Neuronal stem cell (in vitro differentiated cells): ENCODE measurements at regions not wholly inside any gene's neighbourhood (a gene's known extent, or its start where the extent isn't known, plus 50 kb on each side); places are given as distances from the start of the nearest gene placed in this dataset.

Experiments
- DNase-seq: peaks from one replicate; pipeline ENCODE4 v3.0.0-alpha.2; 2013; ENCODE audit warnings: low spot score
- H2AFZ ChIP-seq: one replicate; pipeline ENCODE4 v1.6.1; 2013; ENCODE audit warnings: mild to moderate bottlenecking, low read length, inconsistent platforms
- H2AK5ac ChIP-seq: 2 replicates; pipeline ENCODE4 v1.6.1; 2013; ENCODE audit warnings: low read depth, mild to moderate bottlenecking, inconsistent platforms, low read length, moderate library complexity, mixed read lengths
- H2BK120ac ChIP-seq: 2 replicates; pipeline ENCODE4 v1.6.1; 2013; ENCODE audit warnings: low read depth, mild to moderate bottlenecking, inconsistent platforms, low read length, moderate library complexity, mixed read lengths
- H2BK12ac ChIP-seq: one replicate; pipeline ENCODE4 v1.6.1; 2013; ENCODE audit warnings: low read length, inconsistent platforms
- H2BK15ac ChIP-seq: 2 replicates; pipeline ENCODE4 v1.6.1; 2013; ENCODE audit warnings: mild to moderate bottlenecking, low read length, inconsistent platforms, mixed read lengths
- H2BK5ac ChIP-seq: one replicate; pipeline ENCODE4 v1.6.1; 2013; ENCODE audit warnings: inconsistent platforms, mild to moderate bottlenecking, low read length, moderate library complexity
- H3K14ac ChIP-seq: one replicate; pipeline ENCODE4 v1.6.1; 2013; ENCODE audit warnings: low read length, inconsistent platforms
- H3K18ac ChIP-seq: 2 replicates; pipeline ENCODE4 v1.6.1; 2013; ENCODE audit warnings: low read length, inconsistent platforms
- H3K23ac ChIP-seq: 2 replicates; pipeline ENCODE4 v1.6.1; 2013; ENCODE audit warnings: low read depth, mild to moderate bottlenecking, mixed read lengths, low read length, inconsistent platforms; ENCODE audit not compliant: poor library complexity
- H3K27ac ChIP-seq: replicated peaks from 3 replicates; pipeline ENCODE4 v1.5.1; 2013; ENCODE audit warnings: low read length, inconsistent platforms
- H3K27me3 ChIP-seq, 3 experiments: 2 replicates each; pipeline ENCODE4 v1.6.1; 2013; ENCODE audit warnings: low read length in 3 of 3, mild to moderate bottlenecking in 2 of 3, inconsistent platforms in 1 of 3, low read depth in 1 of 3, mixed read lengths in 1 of 3, moderate library complexity in 1 of 3; ENCODE audit not compliant: control insufficient read depth in 3 of 3, insufficient read depth in 3 of 3
- H3K36me3 ChIP-seq, 2 donors: replicated peaks in 1 of 2; 2 replicates each; pipeline ENCODE4 v1.6.1; 2013; ENCODE audit warnings: low read length in 2 of 2; ENCODE audit not compliant: control insufficient read depth in 2 of 2, insufficient read depth in 2 of 2
- H3K4ac ChIP-seq: 2 replicates; pipeline ENCODE4 v1.6.1; 2013; ENCODE audit warnings: inconsistent platforms, mild to moderate bottlenecking, low read length, moderate library complexity
- H3K4me1 ChIP-seq, 2 donors: 1 replicate in 1 of 2; 2 replicates in 1 of 2; pipeline ENCODE4 v1.6.1; 2013; ENCODE audit warnings: low read length in 2 of 2, low read depth in 1 of 2; ENCODE audit not compliant: control insufficient read depth in 2 of 2, insufficient read depth in 1 of 2
- H3K4me2 ChIP-seq: one replicate; pipeline ENCODE4 v1.6.1; 2013; ENCODE audit warnings: mild to moderate bottlenecking, low read length, inconsistent platforms; ENCODE audit not compliant: insufficient read depth, poor library complexity, severe bottlenecking
- H3K4me3 ChIP-seq, 2 donors: 2 replicates each; pipeline ENCODE4 v1.5.1; 2013; ENCODE audit warnings: low read length in 2 of 2, mild to moderate bottlenecking in 2 of 2, inconsistent platforms in 1 of 2, moderate library complexity in 1 of 2
- H3K79me1 ChIP-seq: one replicate; pipeline ENCODE4 v1.6.1; 2013; ENCODE audit warnings: low read depth, mild to moderate bottlenecking, inconsistent platforms, low read length, moderate library complexity
- H3K9ac ChIP-seq: one replicate; pipeline ENCODE4 v1.6.1; 2013; ENCODE audit warnings: mild to moderate bottlenecking, low read depth, low read length, inconsistent platforms; ENCODE audit not compliant: poor library complexity
- H3K9me3 ChIP-seq, 2 donors: replicated peaks in 1 of 2; 2 replicates each; pipeline versions ENCODE3 to v1.6.1; 2013; ENCODE audit warnings: low read length in 2 of 2, mild to moderate bottlenecking in 2 of 2, inconsistent platforms in 1 of 2, low read depth in 1 of 2, mixed read lengths in 1 of 2, moderate library complexity in 1 of 2; ENCODE audit not compliant: control insufficient read depth in 2 of 2, insufficient read depth in 1 of 2
- H4K8ac ChIP-seq: one replicate; pipeline ENCODE4 v1.6.1; 2013; ENCODE audit warnings: low read depth, mild to moderate bottlenecking, inconsistent platforms, low read length, moderate library complexity
- H4K91ac ChIP-seq: one replicate; pipeline ENCODE4 v1.6.1; 2013; ENCODE audit warnings: low read length, low read depth, mild to moderate bottlenecking, inconsistent platforms; ENCODE audit not compliant: poor library complexity
- WGBS, 2 donors: extraction: QIAGEN DNeasy Blood & Tissue Kit; methylation state at CpG; one replicate each; pipeline ENCODE4 v1.1.7; 2013; ENCODE audit warnings: missing lambda C conversion rate in 2 of 2, mixed read lengths in 1 of 2; ENCODE audit not compliant: insufficient read length in 2 of 2, insufficient replicate concordance in 1 of 2; ENCODE audit errors: extremely low coverage in 2 of 2; 5-methylcytosine and 5-hydroxymethylcytosine counted together

- no CpG with 5 or more reads among the region's 1 CpG for WGBS, 2 donors
- Histone ChIP-seq H4K8ac (no peak overlapping the region), H3K27ac (no peak overlapping the region), H3K9me3 (no peaks in the 10 kb centered on the region), H2AFZ (no peak overlapping the region), H4K91ac (no peak overlapping the region), H3K79me1 (no peaks in the 10 kb centered on the region), H2AK5ac (no peak overlapping the region), H3K18ac (no peak overlapping the region), H3K23ac (no peak overlapping the region), H3K4me3 (no peak overlapping the region), H3K36me3 (no peaks in the 10 kb centered on the region), H2BK5ac (no peak overlapping the region), H3K14ac (no peak overlapping the region), H2BK120ac (no peak overlapping the region), H3K9ac (no peak overlapping the region), H2BK12ac (no peak overlapping the region), H3K4me1 (no peaks in the 10 kb centered on the region), H3K4me2 (no peak overlapping the region), H3K27me3 (no peaks in the 10 kb centered on the region), H2BK15ac (no peak overlapping the region), H3K4ac (no peak overlapping the region)
- DNase-seq: no peak
Observed at GRCh38 chr5:96538808-96539250, 105.8 kb upstream of the PCSK1 start.

GRCh38 chr5:96546120-96546519 is 113.1 kb upstream of the PCSK1 start:
- Histone ChIP-seq H2BK5ac (no peak overlapping the region), H4K8ac (no peak overlapping the region), H3K4ac (no peak overlapping the region), H4K91ac (no peak overlapping the region), H3K4me1 (peaks cover 0 to 3% of the 10 kb centered on the region in 2 donors), H2BK15ac (no peak overlapping the region), H2BK12ac (no peak overlapping the region), H3K4me2 (no peak overlapping the region), H3K9ac (no peak overlapping the region), H3K9me3 (no peaks in the 10 kb centered on the region), H2AK5ac (no peak overlapping the region), H3K18ac (no peak overlapping the region), H2AFZ (no peak overlapping the region), H3K79me1 (no peaks in the 10 kb centered on the region), H2BK120ac (no peak overlapping the region), H3K14ac (no peak overlapping the region), H3K36me3 (no peaks in the 10 kb centered on the region), H3K27ac (no peak overlapping the region), H3K23ac (no peak overlapping the region), H3K27me3 (no peaks in the 10 kb centered on the region), H3K4me3 (no peak overlapping the region)
- no CpG with 5 or more reads among the region's 1 CpG for WGBS, 2 donors
- no peak for DNase-seq

GRCh38 chr5:96547486-96547885 is 114.4 kb upstream of the PCSK1 start:
- H2BK15ac ChIP-seq: no peak overlapping the region
- H3K14ac ChIP-seq: no peak overlapping the region
- H3K4me1 ChIP-seq: peaks cover 0 to 3% of the 10 kb centered on the region in 2 donors
- H2AK5ac ChIP-seq: no peak overlapping the region
- no peaks in the 10 kb centered on the region for H3K9me3 ChIP-seq
- H3K18ac ChIP-seq: no peak overlapping the region
- H3K36me3 ChIP-seq: no peaks in the 10 kb centered on the region
- H4K8ac ChIP-seq: no peak overlapping the region
- no CpG with 5 or more reads among the region's 4 CpGs for WGBS, 2 donors
- H3K4me3 ChIP-seq: no peak overlapping the region
- H2BK12ac ChIP-seq: no peak overlapping the region
- H3K4me2 ChIP-seq: no peak overlapping the region
- DNase-seq: no peak
- no peaks in the 10 kb centered on the region for H3K79me1 ChIP-seq
- H3K27ac ChIP-seq: no peak overlapping the region
- H3K23ac ChIP-seq: no peak overlapping the region
- no peak overlapping the region for H3K9ac ChIP-seq
- no peaks in the 10 kb centered on the region for H3K27me3 ChIP-seq
- H2AFZ ChIP-seq: no peak overlapping the region
- no peak overlapping the region for H2BK5ac ChIP-seq
- H4K91ac ChIP-seq: no peak overlapping the region
- no peak overlapping the region for H2BK120ac ChIP-seq
- no peak overlapping the region for H3K4ac ChIP-seq

- Histone ChIP-seq H2BK120ac (no peak overlapping the region), H2AK5ac (no peak overlapping the region), H3K4me1 (peaks cover 0 to 3% of the 10 kb centered on the region in 2 donors), H3K4me3 (no peak overlapping the region), H3K27ac (no peak overlapping the region), H2BK5ac (no peak overlapping the region), H3K9ac (no peak overlapping the region), H3K9me3 (no peaks in the 10 kb centered on the region), H2AFZ (no peak overlapping the region), H4K91ac (no peak overlapping the region), H3K79me1 (no peaks in the 10 kb centered on the region), H3K14ac (no peak overlapping the region), H3K4ac (no peak overlapping the region), H3K27me3 (no peaks in the 10 kb centered on the region), H3K4me2 (no peak overlapping the region), H3K36me3 (no peaks in the 10 kb centered on the region), H4K8ac (no peak overlapping the region), H2BK15ac (no peak overlapping the region), H3K18ac (no peak overlapping the region), H3K23ac (no peak overlapping the region), H2BK12ac (no peak overlapping the region)
- WGBS, 2 donors: no CpG with 5 or more reads among the region's 2 CpGs
- DNase-seq: no peak
Observed at GRCh38 chr5:96548905-96549304, 113.3 kb upstream of the CAST start.
